ENCODE measurements at regions not wholly inside any gene's neighbourhood (a gene's known extent, or its start where the extent isn't known, plus 50 kb on each side); places are given as distances from the start of the nearest gene placed in this dataset.

DNA sequence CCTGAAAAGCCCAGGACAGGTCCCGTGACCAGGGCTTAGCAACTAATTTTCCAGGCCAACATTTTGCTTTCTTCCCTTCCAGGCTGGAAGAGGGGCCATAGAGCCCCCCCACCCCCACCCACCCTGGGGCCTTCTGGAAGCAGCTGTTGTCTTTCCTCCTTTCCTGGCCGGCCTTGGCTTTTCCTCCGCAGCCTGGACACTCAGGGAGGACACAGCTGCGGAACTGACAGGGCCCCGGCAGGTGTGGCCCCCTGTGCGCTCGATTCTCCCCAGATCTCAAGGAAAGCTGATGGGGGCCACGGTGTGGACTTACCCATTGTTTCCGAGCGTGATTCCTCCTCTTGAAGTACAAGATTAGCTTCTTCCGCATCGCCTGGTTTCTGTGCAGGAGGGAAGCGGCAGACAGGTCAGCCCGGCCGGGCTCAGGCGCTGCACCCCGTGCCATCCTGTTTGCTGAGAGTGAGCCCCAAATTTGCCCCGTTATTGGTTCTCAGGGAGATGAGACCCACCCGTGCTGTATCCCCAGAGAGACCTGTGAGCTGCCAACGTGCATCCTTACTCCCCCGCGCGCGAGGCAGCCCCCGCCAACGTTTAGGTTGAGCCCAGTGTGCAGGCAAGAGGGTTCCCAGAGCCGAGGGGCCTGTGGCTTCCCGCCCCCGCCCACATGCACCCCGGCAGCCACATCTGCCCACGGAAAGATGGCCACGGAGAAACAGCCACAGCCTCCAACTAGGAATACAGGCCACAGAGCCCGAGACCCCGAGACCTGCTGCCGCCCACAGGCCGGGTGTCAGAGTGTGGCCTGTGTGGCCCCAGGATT lies 129.6 kb downstream of the NCOR2 start:
- BruUV-seq (replicated peaks): no TSS peak
- no peaks in the 10 kb centered on the region; the same call in 1 of the 2 replicates for H3K79me2 ChIP-seq (ENCODE audit: control insufficient read depth, insufficient read depth, low read length)
- H3K27me3 ChIP-seq (replicated peaks in 1 of 2; ENCODE audit: control insufficient read depth in 2 of 2, insufficient read depth in 2 of 2, low read length in 1 of 2): no peaks in the 10 kb centered on the region
- ChIA-PET CTCF (interaction anchor here (0.5 kb wide), 1 partner anchor 113 kb away, joined by 3 read pairs; no protein-coding TSS in a partner anchor), POLR2A (interaction anchor here (0.6 kb wide), 1 partner anchor 797 kb away, joined by 4 read pairs; no protein-coding TSS in a partner anchor), SMC1A (ENCODE audit: uncharacterized antibody, unreplicated experiment) (no interaction called here), RAD21 (ENCODE audit: unreplicated experiment) (no interaction called here)
- 78% methylated on average over 27 of the region's 36 CpGs for WGBS (ENCODE audit: insufficient coverage, insufficient replicate concordance, low lambda C conversion rate, missing lambda C conversion rate)
- no peaks in the 10 kb centered on the region for H3K4me1 ChIP-seq (ENCODE audit: control insufficient read depth, insufficient read depth, low read length)
- no peak overlapping the region for H3K4me3 ChIP-seq
- DNase-seq (ENCODE audit: low read depth, low spot score) (no peak), FAIRE-seq (no peak), ATAC-seq (peak; percentile 18)
- intact Hi-C loops (cut with micrococcal nuclease; ENCODE audit: unreplicated experiment) (no loop called here), in situ Hi-C loops (cut with MboI) (no loop called here)
- H3K36me3 ChIP-seq (ENCODE audit: control insufficient read depth in 2 of 2, insufficient read depth in 2 of 2, low read length in 1 of 2): peaks cover 9 to 13% of the 10 kb centered on the region in 2 experiments; a peak in 3 of 4 replicates
- 0 out of 2 replicates have a peak, but pooled peaks cover 3% of the 10 kb centered on the region for H4K20me1 ChIP-seq (ENCODE audit: control insufficient read depth, insufficient read depth)
- no peak overlapping the region for H3K4me2 ChIP-seq (ENCODE audit: control insufficient read depth, insufficient read depth)
- H3K27ac ChIP-seq (ENCODE audit: control insufficient read depth, insufficient read depth): no peak overlapping the region
- H3K9ac ChIP-seq (ENCODE audit: control insufficient read depth, insufficient read depth, low read length): no peak overlapping the region
- H3K9me3 ChIP-seq (replicated peaks; ENCODE audit: control insufficient read depth, insufficient read depth, low read length): no peaks in the 10 kb centered on the region
- TF ChIP-seq ZSCAN29 (IDR thresholded peaks at IDR 0.05): no peak
- TF ChIP-seq, protein P1, sequence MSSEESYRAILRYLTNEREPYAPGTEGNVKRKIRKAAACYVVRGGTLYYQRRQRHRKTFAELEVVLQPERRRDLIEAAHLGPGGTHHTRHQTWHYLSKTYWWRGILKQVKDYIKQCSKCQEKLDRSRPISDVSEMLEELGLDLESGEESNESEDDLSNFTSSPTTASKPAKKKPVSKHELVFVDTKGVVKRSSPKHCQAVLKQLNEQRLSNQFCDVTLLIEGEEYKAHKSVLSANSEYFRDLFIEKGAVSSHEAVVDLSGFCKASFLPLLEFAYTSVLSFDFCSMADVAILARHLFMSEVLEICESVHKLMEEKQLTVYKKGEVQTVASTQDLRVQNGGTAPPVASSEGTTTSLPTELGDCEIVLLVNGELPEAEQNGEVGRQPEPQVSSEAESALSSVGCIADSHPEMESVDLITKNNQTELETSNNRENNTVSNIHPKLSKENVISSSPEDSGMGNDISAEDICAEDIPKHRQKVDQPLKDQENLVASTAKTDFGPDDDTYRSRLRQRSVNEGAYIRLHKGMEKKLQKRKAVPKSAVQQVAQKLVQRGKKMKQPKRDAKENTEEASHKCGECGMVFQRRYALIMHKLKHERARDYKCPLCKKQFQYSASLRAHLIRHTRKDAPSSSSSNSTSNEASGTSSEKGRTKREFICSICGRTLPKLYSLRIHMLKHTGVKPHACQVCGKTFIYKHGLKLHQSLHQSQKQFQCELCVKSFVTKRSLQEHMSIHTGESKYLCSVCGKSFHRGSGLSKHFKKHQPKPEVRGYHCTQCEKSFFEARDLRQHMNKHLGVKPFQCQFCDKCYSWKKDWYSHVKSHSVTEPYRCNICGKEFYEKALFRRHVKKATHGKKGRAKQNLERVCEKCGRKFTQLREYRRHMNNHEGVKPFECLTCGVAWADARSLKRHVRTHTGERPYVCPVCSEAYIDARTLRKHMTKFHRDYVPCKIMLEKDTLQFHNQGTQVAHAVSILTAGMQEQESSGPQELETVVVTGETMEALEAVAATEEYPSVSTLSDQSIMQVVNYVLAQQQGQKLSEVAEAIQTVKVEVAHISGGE (CRISPR knock-in tag; IDR thresholded peaks at IDR 0.05): no peak
- TF ChIP-seq IKZF1 (conservative IDR thresholded peaks at IDR 0.05): 0 out of 2 replicates have a peak, but pooled peaks have one; percentile 30
- 0 out of 2 replicates have a peak, but pooled peaks have one; percentile 21 for TF ChIP-seq ZBTB33 (IDR thresholded peaks at IDR 0.05)
- TF ChIP-seq BRCA1 (IDR thresholded peaks at IDR 0.05; ENCODE audit: low read depth, low read length): no peak
- H2AFZ ChIP-seq (ENCODE audit: control insufficient read depth, low read depth, low read length): no peak overlapping the region

Data from GM12878 (cell line).